IPS-20b (cell line): ENCODE measurements at regions not wholly inside any gene's neighbourhood (a gene's known extent, or its start where the extent isn't known, plus 50 kb on each side); places are given as distances from the start of the nearest gene placed in this dataset.
"Not testable (repeated sequence)": the region's sequence is repeated elsewhere in the genome, so short reads cannot be mapped to it uniquely, and the experiment has no call there.

ENCODE experiments used
- H3K27ac ChIP-seq: one replicate; pipeline ENCODE4 v1.5.1; 2013; ENCODE audit warnings: low read length
- H3K27me3 ChIP-seq: 2 replicates; pipeline ENCODE4 v1.6.1; 2013; ENCODE audit warnings: mild to moderate bottlenecking, low read length, inconsistent platforms; ENCODE audit not compliant: insufficient read depth
- H3K36me3 ChIP-seq: 2 replicates; pipeline ENCODE4 v1.6.1; 2013; ENCODE audit warnings: low read depth, mild to moderate bottlenecking, inconsistent platforms, low read length, moderate library complexity; ENCODE audit not compliant: insufficient read depth
- H3K4me1 ChIP-seq: 2 replicates; pipeline ENCODE4 v1.6.1; 2013; ENCODE audit warnings: mild to moderate bottlenecking, control low read depth, inconsistent platforms, low read length, moderate library complexity; ENCODE audit not compliant: insufficient read depth
- H3K4me3 ChIP-seq: 2 replicates; pipeline ENCODE4 v1.5.1; 2013; ENCODE audit warnings: mild to moderate bottlenecking, low read length, inconsistent platforms
- H3K9ac ChIP-seq: 2 replicates; pipeline ENCODE4 v1.6.1; 2013; ENCODE audit warnings: low read depth, mild to moderate bottlenecking, inconsistent platforms, low read length, moderate library complexity
- H3K9me3 ChIP-seq: 2 replicates; pipeline ENCODE4 v1.6.1; 2013; ENCODE audit warnings: mild to moderate bottlenecking, low read depth, low read length, inconsistent platforms; ENCODE audit not compliant: insufficient read depth

GRCh38 chr17:79548116-79548515, 62.7 kb downstream of the RBFOX3 start:
- Histone ChIP-seq H3K9ac (no peak overlapping the region), H3K4me3 (no peak overlapping the region), H3K27ac (no peak overlapping the region), H3K4me1 (peaks cover 9% of the 10 kb centered on the region; the same call in 1 of the 2 replicates), H3K36me3 (no peaks in the 10 kb centered on the region), H3K9me3 (peaks cover 12% of the 10 kb centered on the region; the same call in 1 of the 2 replicates), H3K27me3 (no peaks in the 10 kb centered on the region)

GRCh38 chr17:79547586-79547985, 63.3 kb downstream of the RBFOX3 start:
- Histone ChIP-seq H3K9ac (no peak overlapping the region), H3K27ac (no peak overlapping the region), H3K36me3 (no peaks in the 10 kb centered on the region), H3K27me3 (no peaks in the 10 kb centered on the region), H3K4me1 (peaks cover 9% of the 10 kb centered on the region; the same call in 1 of the 2 replicates), H3K4me3 (no peak overlapping the region), H3K9me3 (peaks cover 7% of the 10 kb centered on the region; the same call in 1 of the 2 replicates)

GRCh38 chr17:79547171-79547570, 63.7 kb downstream of the RBFOX3 start:
- H3K4me1 ChIP-seq, H3K9ac ChIP-seq, H3K27ac ChIP-seq, H3K36me3 ChIP-seq, H3K4me3 ChIP-seq, H3K27me3 ChIP-seq, H3K9me3 ChIP-seq: not testable (repeated sequence)

GRCh38 chr17:79546386-79546785, 64.5 kb downstream of the RBFOX3 start:
- Histone ChIP-seq H3K27ac (no peak overlapping the region), H3K36me3 (no peaks in the 10 kb centered on the region), H3K4me3 (no peak overlapping the region), H3K27me3 (no peaks in the 10 kb centered on the region), H3K4me1 (peaks cover 9% of the 10 kb centered on the region; the same call in 1 of the 2 replicates), H3K9ac (no peak overlapping the region), H3K9me3 (no peaks in the 10 kb centered on the region)

GRCh38 chr17:79545251-79546005, 65.4 kb downstream of the RBFOX3 start:
- no peaks in the 10 kb centered on the region for H3K27me3 ChIP-seq
- H3K9me3 ChIP-seq, result no peaks in the 10 kb centered on the region
- no peak overlapping the region for H3K9ac ChIP-seq
- no peak overlapping the region for H3K27ac ChIP-seq
- no peaks in the 10 kb centered on the region for H3K36me3 ChIP-seq
- peaks cover 9% of the 10 kb centered on the region; the same call in 1 of the 2 replicates for H3K4me1 ChIP-seq
- no peak overlapping the region for H3K4me3 ChIP-seq

GRCh38 chr17:79544142-79544914, 66.5 kb downstream of the RBFOX3 start:
- no peaks in the 10 kb centered on the region for H3K27me3 ChIP-seq
- H3K4me1 ChIP-seq, result peaks cover 5% of the 10 kb centered on the region; the same call in 1 of the 2 replicates

GRCh38 chr17:79543531-79543930, 67.3 kb downstream of the RBFOX3 start:
- no peaks in the 10 kb centered on the region for H3K36me3 ChIP-seq
- no peaks in the 10 kb centered on the region for H3K27me3 ChIP-seq
- H3K4me1 ChIP-seq, result no peaks in the 10 kb centered on the region
- H3K9me3 ChIP-seq, result no peaks in the 10 kb centered on the region
- H3K27ac ChIP-seq, result no peak overlapping the region
- no peak overlapping the region; the same call in 1 of the 2 replicates for H3K9ac ChIP-seq
- H3K4me3 ChIP-seq, result no peak overlapping the region

More at GRCh38 chr17:79544142-79544914, 66.5 kb downstream of the RBFOX3 start:
- Histone ChIP-seq H3K36me3 (no peaks in the 10 kb centered on the region), H3K4me3 (no peak overlapping the region), H3K9ac (no peak overlapping the region), H3K27ac (no peak overlapping the region), H3K9me3 (no peaks in the 10 kb centered on the region)

GRCh38 chr17:79542718-79543117, 68.1 kb downstream of the RBFOX3 start:
- no peaks in the 10 kb centered on the region for H3K27me3 ChIP-seq
- H3K4me1 ChIP-seq, result no peaks in the 10 kb centered on the region
- no peak overlapping the region for H3K9ac ChIP-seq
- H3K36me3 ChIP-seq, result no peaks in the 10 kb centered on the region
- H3K27ac ChIP-seq, result no peak overlapping the region
- H3K9me3 ChIP-seq, result no peaks in the 10 kb centered on the region
- H3K4me3 ChIP-seq, result no peak overlapping the region

GRCh38 chr17:79541056-79541850, 69.6 kb downstream of the RBFOX3 start:
- Histone ChIP-seq H3K9me3 (no peaks in the 10 kb centered on the region), H3K4me1 (no peaks in the 10 kb centered on the region), H3K36me3 (no peaks in the 10 kb centered on the region), H3K27me3 (no peaks in the 10 kb centered on the region), H3K4me3 (no peak overlapping the region), H3K27ac (no peak overlapping the region), H3K9ac (no peak overlapping the region)

GRCh38 chr17:79539944-79540705, 70.7 kb downstream of the RBFOX3 start:
- no peaks in the 10 kb centered on the region for H3K36me3 ChIP-seq

GRCh38 chr17:79538291-79538690, 72.6 kb downstream of the RBFOX3 start:
- no peaks in the 10 kb centered on the region for H3K36me3 ChIP-seq
- no peaks in the 10 kb centered on the region for H3K27me3 ChIP-seq
- no peak overlapping the region for H3K9ac ChIP-seq
- no peaks in the 10 kb centered on the region for H3K9me3 ChIP-seq
- H3K4me1 ChIP-seq, result no peaks in the 10 kb centered on the region
- H3K4me3 ChIP-seq, result no peak overlapping the region
- H3K27ac ChIP-seq, result no peak overlapping the region

More at GRCh38 chr17:79539944-79540705, 70.7 kb downstream of the RBFOX3 start:
- Histone ChIP-seq H3K27me3 (no peaks in the 10 kb centered on the region), H3K9me3 (no peaks in the 10 kb centered on the region), H3K9ac (no peak overlapping the region), H3K27ac (no peak overlapping the region), H3K4me3 (no peak overlapping the region), H3K4me1 (no peaks in the 10 kb centered on the region)
